Muscle of leg (tissue), 3 donors: ENCODE measurements at regions not wholly inside any gene's neighbourhood (a gene's known extent, or its start where the extent isn't known, plus 50 kb on each side); places are given as distances from the start of the nearest gene placed in this dataset.
"Not testable (repeated sequence)": the region's sequence is repeated elsewhere in the genome, so short reads cannot be mapped to it uniquely, and the experiment has no call there.

ENCODE experiments used
- DNase-seq: peaks from one replicate; pipeline ENCODE4 v3.0.0; 2013
- H3K27ac ChIP-seq: one replicate; pipeline ENCODE4 v1.5.1; 2013; ENCODE audit warnings: mild to moderate bottlenecking, low read length, control low read depth
- H3K27me3 ChIP-seq: one replicate; pipeline ENCODE4 v1.6.1; 2013; ENCODE audit warnings: low read length; ENCODE audit not compliant: control insufficient read depth, insufficient read depth
- H3K36me3 ChIP-seq: one replicate; pipeline ENCODE4 v1.6.1; 2013; ENCODE audit warnings: low read length; ENCODE audit not compliant: control insufficient read depth, insufficient read depth
- H3K4me1 ChIP-seq: one replicate; pipeline ENCODE4 v1.6.1; 2013; ENCODE audit warnings: low read length; ENCODE audit not compliant: control insufficient read depth, insufficient read depth
- H3K4me3 ChIP-seq: one replicate; pipeline ENCODE4 v1.5.1; 2013; ENCODE audit warnings: low read length, control low read depth
- H3K9me3 ChIP-seq: replicated peaks from 2 replicates; pipeline ENCODE4 v1.6.1; 2013; ENCODE audit warnings: low read depth, low read length; ENCODE audit not compliant: control insufficient read depth
- WGBS: methylation state at CpG from one replicate; pipeline ENCODE4 v1.1.5; 2013; ENCODE audit warnings: missing lambda C conversion rate; ENCODE audit not compliant: insufficient coverage; 5-methylcytosine and 5-hydroxymethylcytosine counted together

DNA sequence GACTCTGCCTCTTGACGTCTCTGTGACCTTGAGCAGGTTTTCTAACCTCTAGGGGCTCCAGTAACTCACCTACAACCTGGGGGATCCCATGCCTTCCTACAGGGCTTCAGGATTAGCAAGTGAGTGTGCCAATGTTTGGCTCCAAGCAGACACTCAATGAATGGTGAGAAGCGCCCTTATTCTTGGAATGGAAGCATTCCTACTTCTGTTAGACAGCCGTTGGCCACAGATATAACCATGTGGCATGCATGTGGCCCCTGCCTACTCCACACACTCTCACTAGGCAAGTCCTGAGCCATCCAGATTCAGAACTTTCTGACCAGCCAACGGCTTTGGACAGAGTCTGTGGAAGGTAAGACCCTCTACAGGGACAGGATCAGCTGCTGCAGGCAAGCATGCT lies 108.9 kb upstream of the LYZL2 start:
- DNase-seq, result no peak
- Histone ChIP-seq H3K4me3 (no peak overlapping the region), H3K4me1 (peaks cover 6% of the 10 kb centered on the region), H3K9me3 (no peaks in the 10 kb centered on the region), H3K27me3 (no peaks in the 10 kb centered on the region), H3K27ac (no peak overlapping the region), H3K36me3 (no peaks in the 10 kb centered on the region)
- 85% methylated on average over 3 of the region's 4 CpGs for WGBS

DNA sequence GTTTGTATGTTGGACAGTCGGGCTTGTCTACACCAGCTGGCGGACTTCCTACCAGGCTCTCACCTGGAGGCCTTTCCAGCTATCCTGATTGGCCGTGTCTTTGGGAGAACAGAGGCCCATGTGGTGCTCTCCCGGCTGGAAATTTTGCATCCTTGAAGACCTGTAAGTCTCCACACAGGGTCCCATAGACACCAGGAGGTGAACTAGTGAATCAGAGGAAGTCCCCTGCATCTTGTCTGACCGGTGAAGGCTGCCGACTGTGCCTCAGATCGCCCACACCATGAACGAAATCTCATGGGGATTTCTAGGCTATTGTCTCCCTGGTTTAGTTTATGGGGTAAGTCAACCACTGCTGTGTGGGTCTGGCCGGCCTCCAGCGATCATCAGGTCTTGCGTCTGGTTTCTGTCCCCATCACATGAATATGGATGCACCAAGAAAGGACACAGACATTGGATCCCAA lies 108.4 kb upstream of the LYZL2 start:
- Histone ChIP-seq H3K4me1 (peaks cover 6% of the 10 kb centered on the region), H3K36me3 (no peaks in the 10 kb centered on the region), H3K27ac (no peak overlapping the region), H3K4me3 (no peak overlapping the region), H3K9me3 (no peaks in the 10 kb centered on the region), H3K27me3 (no peaks in the 10 kb centered on the region)
- WGBS, result 88% methylated on average over 7 of the region's 11 CpGs
- DNase-seq, result no peak

DNA sequence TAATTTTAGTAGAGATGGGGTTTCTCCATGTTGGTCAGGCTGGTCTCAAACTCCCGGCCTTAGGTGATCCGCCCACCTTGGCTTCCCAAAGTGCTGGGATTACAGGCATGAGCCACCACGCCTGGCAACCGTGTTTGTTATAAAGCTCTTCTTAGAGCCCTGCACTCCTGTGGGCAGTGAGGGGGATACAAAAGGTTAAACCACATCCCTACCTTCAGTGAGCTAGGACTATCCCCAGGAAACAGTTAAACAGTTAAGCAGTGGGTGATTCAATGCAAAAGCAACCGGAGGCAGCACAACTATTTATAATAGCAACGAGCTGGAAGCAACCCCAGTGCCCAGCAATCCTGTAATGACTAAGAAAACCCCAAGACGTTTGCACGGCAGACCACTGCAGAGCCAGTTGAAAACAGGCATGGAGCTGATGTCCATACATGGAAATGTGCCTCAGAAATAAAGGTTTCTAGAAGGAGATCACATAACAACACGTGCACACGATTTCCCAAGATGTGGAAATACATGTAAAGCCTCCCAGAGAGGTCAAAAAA lies 107.2 kb upstream of the LYZL2 start:
- no peaks in the 10 kb centered on the region for H3K9me3 ChIP-seq
- no peak overlapping the region for H3K4me3 ChIP-seq
- H3K4me1 ChIP-seq, result peaks cover 6% of the 10 kb centered on the region
- no peaks in the 10 kb centered on the region for H3K36me3 ChIP-seq
- DNase-seq, result peak; percentile 49
- 0% methylated on average over 1 of the region's 10 CpGs for WGBS
- H3K27ac ChIP-seq, result no peak overlapping the region
- no peaks in the 10 kb centered on the region for H3K27me3 ChIP-seq

DNA sequence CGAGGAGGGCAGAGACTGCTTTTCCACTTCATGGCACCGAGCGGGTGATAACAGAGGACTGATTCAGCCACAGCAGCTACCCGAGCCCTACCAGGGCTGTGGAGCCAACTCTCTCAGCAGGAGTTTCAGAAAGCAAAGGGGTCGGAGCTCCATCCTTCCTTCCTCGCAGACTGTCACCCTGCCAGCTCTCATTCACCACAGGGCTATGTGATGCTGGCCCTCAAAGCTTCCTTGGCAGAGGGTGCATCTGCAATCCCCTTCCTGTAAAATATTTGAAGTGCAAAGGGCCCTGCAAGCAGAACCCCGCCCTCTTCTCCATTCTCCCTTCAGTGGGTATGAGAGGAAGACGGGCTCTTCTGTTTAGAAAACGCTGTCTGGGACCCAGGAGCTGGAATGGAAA lies 105.3 kb upstream of the LYZL2 start:
- WGBS, result 66% methylated on average over 6 of the region's 9 CpGs
- DNase-seq, result no peak
- no peak overlapping the region for H3K27ac ChIP-seq

DNA sequence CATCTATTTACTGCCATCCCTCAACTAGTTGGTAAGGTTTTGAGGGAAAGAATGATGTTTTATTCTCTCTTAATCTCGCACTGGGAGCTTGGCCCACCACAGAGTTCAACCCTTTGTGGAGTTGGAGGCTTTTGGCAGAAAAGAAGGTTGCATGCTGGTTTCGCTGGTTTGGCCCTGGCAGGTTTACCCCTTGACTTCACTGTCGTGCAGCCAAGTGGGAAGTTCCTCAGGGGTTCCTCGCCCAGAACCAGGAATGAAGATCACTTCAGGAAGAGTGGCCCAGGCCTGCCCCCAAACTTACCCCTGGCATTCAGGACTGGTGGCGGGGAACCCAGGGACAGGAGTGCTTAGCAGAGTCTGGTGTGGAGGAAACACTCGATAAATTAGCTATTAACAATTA lies 103.1 kb upstream of the LYZL2 start:
- Histone ChIP-seq H3K4me1 (peaks cover 7% of the 10 kb centered on the region), H3K27me3 (no peaks in the 10 kb centered on the region), H3K9me3 (no peaks in the 10 kb centered on the region), H3K36me3 (no peaks in the 10 kb centered on the region), H3K27ac (no peak overlapping the region), H3K4me3 (no peak overlapping the region)
- WGBS, result 91% methylated on average over 3 of the region's 6 CpGs
- no peak for DNase-seq

More for the DNA sequence above, 105.3 kb upstream of the LYZL2 start:
- Histone ChIP-seq H3K4me3 (no peak overlapping the region), H3K36me3 (no peaks in the 10 kb centered on the region), H3K9me3 (no peaks in the 10 kb centered on the region), H3K27me3 (no peaks in the 10 kb centered on the region), H3K4me1 (peaks cover 6% of the 10 kb centered on the region)

DNA sequence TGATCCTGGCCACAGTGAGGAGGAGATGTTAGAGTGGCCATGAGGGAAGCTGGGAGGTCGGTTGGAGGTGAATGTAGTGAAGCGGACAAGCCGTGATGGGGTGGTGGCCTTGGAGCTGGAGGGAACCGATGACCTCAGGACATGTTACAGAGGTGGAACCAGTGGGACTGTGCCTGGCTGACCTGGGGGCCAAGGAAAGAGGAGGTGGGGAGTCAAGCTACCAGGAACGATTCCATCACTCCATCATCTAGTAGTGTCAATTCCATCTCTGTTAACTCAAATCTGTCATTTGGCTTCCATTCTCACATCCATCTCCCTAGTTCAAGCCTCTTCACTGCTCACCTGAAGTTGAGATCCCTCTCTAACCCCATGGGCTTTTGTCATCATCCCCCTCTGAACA lies 102.4 kb upstream of the LYZL2 start:
- H3K9me3 ChIP-seq, result no peaks in the 10 kb centered on the region
- 89% methylated on average over 4 of the region's 5 CpGs for WGBS

DNA sequence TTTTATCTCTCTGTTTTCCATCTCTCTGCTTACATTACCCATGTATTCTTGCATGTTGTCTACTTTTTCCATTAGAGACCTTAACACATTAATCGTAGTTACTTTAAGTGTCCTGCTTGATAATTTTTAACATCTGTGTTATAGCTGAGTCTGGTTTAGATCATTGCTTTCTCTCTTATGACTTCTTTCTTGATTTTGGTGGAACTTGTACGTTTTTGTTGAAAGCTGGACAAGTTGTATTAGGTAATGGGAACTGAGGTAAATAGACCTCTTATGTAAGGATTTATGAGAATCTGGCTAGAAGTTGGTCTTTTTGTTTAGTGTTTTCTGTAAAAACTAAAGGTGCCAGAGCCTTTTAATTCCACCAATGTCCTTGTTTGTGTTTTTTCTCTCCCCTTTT lies 100.8 kb upstream of the LYZL2 start:
- H3K27ac ChIP-seq, result no peak overlapping the region
- no peaks in the 10 kb centered on the region for H3K36me3 ChIP-seq
- DNase-seq, result no peak
- no peaks in the 10 kb centered on the region for H3K27me3 ChIP-seq
- H3K9me3 ChIP-seq, result no peaks in the 10 kb centered on the region
- no CpG with 5 or more reads among the region's 2 CpGs for whole genome bisulfite sequencing
- H3K4me1 ChIP-seq, result peaks cover 11% of the 10 kb centered on the region
- no peak overlapping the region for H3K4me3 ChIP-seq

More for the DNA sequence above, 102.4 kb upstream of the LYZL2 start:
- DNase-seq, result no peak
- Histone ChIP-seq H3K4me1 (peaks cover 12% of the 10 kb centered on the region), H3K36me3 (no peaks in the 10 kb centered on the region), H3K4me3 (no peak overlapping the region), H3K27me3 (no peaks in the 10 kb centered on the region), H3K27ac (no peak overlapping the region)

DNA sequence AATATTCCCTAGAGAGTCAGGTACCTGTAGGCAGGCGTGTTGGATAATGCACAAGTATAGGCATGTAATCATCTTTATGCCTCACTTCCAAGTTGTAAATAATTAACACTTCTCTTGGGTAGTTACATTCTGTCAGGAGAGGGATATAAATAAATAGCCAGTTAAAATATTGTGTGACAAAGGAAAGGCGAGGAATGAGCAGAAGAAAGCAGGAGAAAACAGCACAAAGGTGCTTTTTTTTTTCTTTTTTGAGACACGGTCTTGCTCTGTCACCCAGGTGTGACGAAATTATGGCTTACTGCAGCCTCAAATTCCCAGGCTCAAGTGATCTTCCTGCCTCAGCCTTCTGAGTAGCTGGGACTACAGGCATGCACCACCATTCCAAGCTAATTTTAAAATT lies 99.2 kb upstream of the LYZL2 start:
- 83% methylated on average over 1 of the region's 4 CpGs for WGBS
- no peaks in the 10 kb centered on the region for H3K9me3 ChIP-seq
- no peak overlapping the region for H3K4me3 ChIP-seq
- H3K4me1 ChIP-seq, result peaks cover 7% of the 10 kb centered on the region
- H3K36me3 ChIP-seq, result no peaks in the 10 kb centered on the region
- no peaks in the 10 kb centered on the region for H3K27me3 ChIP-seq
- DNase-seq, result no peak
- H3K27ac ChIP-seq, result no peak overlapping the region

DNA sequence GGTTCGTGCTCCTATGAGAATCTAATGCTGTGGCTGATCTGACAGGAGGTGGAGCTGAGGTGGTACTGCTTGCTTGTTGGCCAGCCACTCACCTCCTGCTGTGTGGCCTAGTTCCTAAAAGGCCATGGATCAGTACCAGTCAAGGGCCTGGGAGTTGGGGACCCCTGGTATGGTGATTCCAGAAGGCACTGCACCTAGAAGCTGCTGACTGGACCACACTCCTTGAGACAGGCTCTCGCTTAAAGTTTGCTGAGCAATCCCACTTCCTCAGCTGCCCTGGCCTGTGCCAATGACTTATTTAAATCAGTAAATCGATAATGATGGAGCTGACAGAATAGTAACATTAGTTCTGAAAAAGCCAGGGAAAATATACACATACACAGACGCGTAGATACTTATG lies 98.6 kb upstream of the LYZL2 start:
- no peak for DNase-seq
- Histone ChIP-seq H3K27ac (no peak overlapping the region), H3K4me3 (no peak overlapping the region), H3K27me3 (no peaks in the 10 kb centered on the region), H3K9me3 (no peaks in the 10 kb centered on the region), H3K4me1 (peaks cover 7% of the 10 kb centered on the region), H3K36me3 (no peaks in the 10 kb centered on the region)
- no CpG with 5 or more reads among the region's 5 CpGs for WGBS

DNA sequence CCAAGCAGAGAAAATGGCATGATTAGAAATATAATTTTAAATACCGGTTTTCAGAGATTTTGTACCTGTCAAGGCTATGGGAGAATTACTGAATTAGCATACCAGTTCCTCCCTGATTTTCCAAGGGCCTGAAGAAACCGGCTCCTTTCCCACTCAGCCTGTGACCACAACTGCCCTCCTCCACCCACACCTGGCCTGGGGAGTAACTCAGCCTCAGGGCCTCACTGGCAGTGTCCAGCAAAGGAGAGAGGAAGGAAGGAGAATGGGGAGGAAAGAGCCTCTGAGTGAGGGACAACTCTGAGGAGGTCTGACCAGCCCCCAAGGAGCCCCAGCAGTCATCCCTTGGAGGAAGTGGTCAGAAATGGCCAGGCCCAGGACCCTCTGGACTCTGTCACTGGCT lies 98.0 kb upstream of the LYZL2 start:
- H3K27ac ChIP-seq, result no peak overlapping the region
- no peaks in the 10 kb centered on the region for H3K9me3 ChIP-seq
- WGBS, result no CpG with 5 or more reads among the region's 2 CpGs

DNA sequence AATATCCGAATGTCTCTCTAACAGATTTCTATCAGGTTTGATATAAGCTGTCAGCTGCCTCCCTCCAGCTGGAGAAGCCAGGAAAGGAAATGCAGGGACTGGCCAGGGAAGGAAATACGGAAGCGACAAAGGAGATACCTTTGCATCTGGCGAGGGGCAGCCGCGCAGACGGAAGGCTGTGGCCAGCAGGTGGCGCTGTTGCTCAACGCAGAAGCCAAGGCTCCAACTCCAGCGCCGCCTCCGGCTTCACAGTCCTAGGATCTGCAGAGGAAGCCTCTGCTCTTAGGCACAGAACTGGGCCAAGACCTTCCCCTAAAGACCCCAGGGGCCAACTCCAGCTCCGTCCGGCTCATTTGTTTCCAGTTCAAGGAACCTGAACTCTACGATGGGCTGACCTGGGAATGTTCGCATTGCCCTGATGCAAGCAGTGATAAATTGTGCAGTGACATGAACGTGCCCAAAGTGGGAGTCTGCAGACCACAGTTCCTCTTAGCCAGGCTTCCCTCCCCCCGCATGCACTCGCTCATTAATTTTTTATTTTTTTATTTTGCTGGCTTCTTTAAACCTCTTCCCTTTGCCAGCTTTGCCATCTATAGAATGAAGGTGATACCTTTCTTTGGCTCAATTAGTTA lies 97.3 kb upstream of the LYZL2 start:
- H3K4me1 ChIP-seq, H3K9me3 ChIP-seq, H3K27ac ChIP-seq, H3K27me3 ChIP-seq, H3K4me3 ChIP-seq, H3K36me3 ChIP-seq: not testable (repeated sequence)
- whole genome bisulfite sequencing, result 0% methylated on average over 8 of the region's 19 CpGs
- DNase-seq, result peak; percentile 86

More for the DNA sequence above, 98.0 kb upstream of the LYZL2 start:
- H3K36me3 ChIP-seq, result no peaks in the 10 kb centered on the region
- no peaks in the 10 kb centered on the region for H3K27me3 ChIP-seq
- no peak for DNase-seq
- no peak overlapping the region for H3K4me3 ChIP-seq
- H3K4me1 ChIP-seq, result peaks cover 7% of the 10 kb centered on the region
